ENCODE measurements at regions not wholly inside any gene's neighbourhood (a gene's known extent, or its start where the extent isn't known, plus 50 kb on each side); places are given as distances from the start of the nearest gene placed in this dataset.

- Mint-ChIP-seq H3K27ac (no peak overlapping the region), H3K4me3 (no peak overlapping the region), H3K9me3 (no peaks in the 10 kb centered on the region), H3K4me1 (ENCODE audit: low read depth) (no peaks in the 10 kb centered on the region), H3K36me3 (ENCODE audit: insufficient read depth in 2 of 2) (peaks cover 0 to 1% of the 10 kb centered on the region in 2 donors), H3K27me3 (ENCODE audit: low read depth) (no peaks in the 10 kb centered on the region)
- no peak for DNase-seq
- ATAC-seq (replicated peaks in 1 of 2), result no peak
Measured at GRCh38 chr7:116122972-116123595, 87.3 kb upstream of the TES start.

DNA sequence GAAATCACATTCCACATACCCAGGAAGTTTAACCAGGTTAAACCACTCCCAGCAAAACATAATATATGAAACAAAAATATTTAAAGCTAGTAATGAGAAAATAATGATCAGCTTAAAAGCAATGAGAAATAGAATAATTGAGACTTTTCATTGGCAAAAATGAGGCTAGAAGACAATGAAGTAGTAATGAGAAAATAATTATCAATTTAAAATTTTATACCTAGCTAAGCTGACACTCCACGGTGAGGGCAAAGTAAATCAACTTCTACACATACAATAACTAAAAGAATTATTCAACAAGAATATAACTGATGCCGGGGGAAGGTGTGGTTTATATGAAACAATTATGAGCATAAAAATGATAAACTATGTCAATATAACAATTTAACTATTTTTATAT lies 82.2 kb upstream of the TES start:
- no peak for ATAC-seq (replicated peaks in 1 of 2)
- H3K4me1 Mint-ChIP-seq (ENCODE audit: low read depth), result no peaks in the 10 kb centered on the region
- no peak overlapping the region for H3K4me3 Mint-ChIP-seq

GRCh38 chr7:116135306-116135705 lies 75.0 kb upstream of the TES start:
- no peak for ATAC-seq (replicated peaks in 1 of 2)
- H3K9me3 Mint-ChIP-seq, result no peaks in the 10 kb centered on the region
- no peak for DNase-seq
- no peak overlapping the region for H3K4me3 Mint-ChIP-seq
- H3K36me3 Mint-ChIP-seq (ENCODE audit: insufficient read depth in 2 of 2), result no peaks in the 10 kb centered on the region
- peaks cover 3% of the 10 kb centered on the region for H3K27me3 Mint-ChIP-seq (ENCODE audit: low read depth)
- H3K27ac Mint-ChIP-seq, result no peak overlapping the region
- H3K4me1 Mint-ChIP-seq (ENCODE audit: low read depth), result no peaks in the 10 kb centered on the region

More for the DNA sequence above, 82.2 kb upstream of the TES start:
- peaks cover 0 to 2% of the 10 kb centered on the region in 2 donors for H3K9me3 Mint-ChIP-seq
- DNase-seq, result no peak
- H3K27me3 Mint-ChIP-seq (ENCODE audit: low read depth), result peaks cover 8% of the 10 kb centered on the region
- H3K27ac Mint-ChIP-seq, result no peak overlapping the region
- peaks cover 0 to 2% of the 10 kb centered on the region in 2 donors for H3K36me3 Mint-ChIP-seq (ENCODE audit: insufficient read depth in 2 of 2)

DNA sequence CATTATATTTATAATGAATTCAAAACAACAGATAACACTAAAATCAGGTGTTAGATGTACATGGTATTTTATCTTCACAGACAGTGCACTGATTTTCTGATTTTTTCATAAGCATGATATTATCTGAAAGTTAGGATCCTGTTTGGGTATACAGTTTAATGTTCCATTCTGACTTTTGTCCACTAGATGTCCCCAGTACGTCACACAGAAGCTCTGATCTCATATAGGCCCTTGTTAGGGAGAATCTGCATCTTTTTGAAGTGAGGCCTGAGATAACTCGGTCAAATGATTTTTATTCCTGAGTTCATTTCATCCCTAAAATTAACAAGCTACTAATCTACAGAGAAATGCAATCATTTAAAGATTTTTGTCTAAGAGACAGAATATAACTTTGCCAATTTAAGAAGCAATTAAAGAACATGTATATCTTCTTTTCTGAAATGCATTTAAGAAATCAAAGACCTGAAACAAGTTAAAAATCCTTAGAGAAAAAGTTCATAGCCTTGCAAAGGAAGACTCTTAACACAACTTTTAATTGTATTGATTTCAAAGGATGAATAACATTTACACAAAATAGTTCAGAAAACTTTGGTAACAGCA lies 72.0 kb upstream of the TES start:
- no peak overlapping the region for H3K27ac Mint-ChIP-seq
- no peaks in the 10 kb centered on the region for H3K9me3 Mint-ChIP-seq
- no peaks in the 10 kb centered on the region for H3K36me3 Mint-ChIP-seq (ENCODE audit: insufficient read depth in 2 of 2)
- peak in 1 of 2 donors; percentile 6 for DNase-seq
- no peaks in the 10 kb centered on the region for H3K4me1 Mint-ChIP-seq (ENCODE audit: low read depth)
- no peak overlapping the region for H3K4me3 Mint-ChIP-seq
- peak; percentile 67 to 69 for ATAC-seq (replicated peaks in 1 of 2)
- H3K27me3 Mint-ChIP-seq (ENCODE audit: low read depth), result no peaks in the 10 kb centered on the region

DNA sequence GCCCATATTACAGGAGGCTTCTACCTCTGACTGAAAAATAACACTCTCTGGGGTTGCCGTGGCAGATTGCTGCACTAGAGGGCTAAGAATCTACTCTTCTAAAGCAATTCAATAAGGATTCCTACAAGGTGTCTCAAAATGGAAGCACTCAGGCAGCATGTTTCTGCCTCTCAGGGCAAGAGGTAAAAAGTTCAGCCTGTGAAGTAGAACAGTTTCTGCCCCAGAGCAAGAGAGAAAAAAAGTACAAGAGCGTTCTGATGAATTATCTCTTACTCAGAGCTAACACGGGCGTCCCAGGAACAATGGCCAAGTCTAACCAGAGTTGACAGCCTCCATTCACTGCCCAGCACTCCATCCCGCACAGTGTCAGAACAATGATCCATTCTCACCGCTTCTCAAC lies 71.3 kb upstream of the TES start:
- Mint-ChIP-seq H3K27me3 (ENCODE audit: low read depth) (no peaks in the 10 kb centered on the region), H3K4me3 (no peak overlapping the region), H3K9me3 (no peaks in the 10 kb centered on the region), H3K36me3 (ENCODE audit: insufficient read depth in 2 of 2) (no peaks in the 10 kb centered on the region), H3K27ac (no peak overlapping the region), H3K4me1 (ENCODE audit: low read depth) (no peaks in the 10 kb centered on the region)
- DNase-seq, result no peak
- ATAC-seq (replicated peaks in 1 of 2), result no peak

DNA sequence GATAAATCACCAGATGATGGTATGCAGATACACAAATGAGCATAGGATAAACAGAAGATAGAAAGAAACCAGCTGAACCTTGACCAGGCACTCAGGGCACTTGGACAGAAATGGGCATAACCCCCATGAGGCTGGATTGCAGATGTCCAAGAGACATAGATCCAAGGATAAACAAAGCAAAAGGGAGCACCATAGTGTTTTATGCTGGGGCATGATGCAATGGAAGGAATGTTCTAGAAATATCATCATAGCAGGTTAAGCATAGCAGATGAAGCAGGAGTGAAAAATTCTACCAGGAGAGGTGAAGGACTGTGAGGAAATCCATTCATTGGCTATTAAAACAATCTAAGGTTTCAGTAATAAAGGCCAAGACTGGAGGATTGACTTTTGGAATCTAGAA lies 70.5 kb upstream of the TES start:
- H3K4me3 Mint-ChIP-seq, result no peak overlapping the region
- H3K36me3 Mint-ChIP-seq (ENCODE audit: insufficient read depth in 2 of 2), result no peaks in the 10 kb centered on the region
- H3K27me3 Mint-ChIP-seq (ENCODE audit: low read depth), result no peaks in the 10 kb centered on the region
- peaks cover 4% of the 10 kb centered on the region for H3K4me1 Mint-ChIP-seq (ENCODE audit: low read depth)
- ATAC-seq (replicated peaks in 1 of 2), result no peak
- H3K27ac Mint-ChIP-seq, result no peak overlapping the region
- DNase-seq, result no peak
- H3K9me3 Mint-ChIP-seq, result no peaks in the 10 kb centered on the region

GRCh38 chr7:116142374-116142773 lies 68.0 kb upstream of the TES start:
- H3K4me3 Mint-ChIP-seq, result no peak overlapping the region
- DNase-seq (no peak), ATAC-seq (replicated peaks in 1 of 2) (no peak)
- H3K4me1 Mint-ChIP-seq (ENCODE audit: low read depth), result peaks cover 21% of the 10 kb centered on the region
- H3K9me3 Mint-ChIP-seq, result no peaks in the 10 kb centered on the region
- H3K36me3 Mint-ChIP-seq (ENCODE audit: insufficient read depth in 2 of 2), result no peaks in the 10 kb centered on the region
- no peaks in the 10 kb centered on the region for H3K27me3 Mint-ChIP-seq (ENCODE audit: low read depth)
- no peak overlapping the region for H3K27ac Mint-ChIP-seq

DNA sequence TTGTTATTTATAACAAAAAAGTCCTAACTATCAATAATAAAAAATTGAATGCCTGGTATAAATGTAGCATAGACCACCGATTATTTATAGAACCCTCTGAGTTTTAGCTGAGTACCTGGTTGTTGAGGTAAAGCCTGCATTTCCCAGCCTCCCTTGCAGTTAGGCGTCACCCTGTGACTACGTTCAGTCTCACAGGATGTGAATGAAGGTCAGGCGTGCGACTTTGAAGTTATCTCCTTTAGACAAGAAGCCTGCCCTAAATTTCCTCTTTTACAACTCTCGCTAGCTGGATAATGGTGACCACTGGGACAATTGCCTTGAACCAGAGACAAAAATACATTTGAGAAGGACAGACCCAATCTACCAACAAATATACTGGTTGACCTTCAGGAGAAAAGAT lies 67.5 kb upstream of the TES start:
- no peak overlapping the region for H3K27ac Mint-ChIP-seq
- ATAC-seq (replicated peaks in 1 of 2), result no peak

DNA sequence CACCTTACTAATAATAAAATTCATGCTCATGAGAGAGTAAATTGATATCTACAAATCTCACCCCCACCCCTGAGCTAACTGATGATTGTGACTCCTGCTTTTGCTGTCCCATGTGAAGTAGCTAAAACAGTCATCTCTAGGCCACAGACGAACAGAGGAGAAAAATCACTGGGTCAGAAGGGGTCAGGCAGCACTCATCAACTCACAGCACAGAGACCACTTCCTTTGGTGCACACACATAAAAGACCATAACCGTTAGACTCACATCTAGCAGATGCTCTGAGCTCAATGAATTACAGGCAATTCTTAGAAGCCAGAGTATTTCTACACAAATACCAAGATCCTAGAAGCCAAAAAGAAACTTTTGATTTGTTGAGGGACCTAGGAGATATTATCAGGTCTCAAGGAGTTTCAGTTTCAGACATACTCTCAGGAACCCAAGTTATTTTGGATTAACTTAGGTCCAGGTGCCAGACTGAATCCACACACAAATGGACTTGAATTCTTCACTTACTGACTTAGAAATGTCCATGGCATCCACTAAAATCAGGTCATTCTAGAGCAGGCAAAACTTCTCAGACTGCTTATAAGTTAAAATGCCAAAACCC lies 65.0 kb upstream of the TES start:
- Mint-ChIP-seq H3K27ac (peak overlapping the region; percentile 93), H3K4me3 (peak overlapping the region in 1 of 2 donors; percentile 74), H3K4me1 (ENCODE audit: low read depth) (peaks cover 21% of the 10 kb centered on the region), H3K9me3 (no peaks in the 10 kb centered on the region), H3K27me3 (ENCODE audit: low read depth) (no peaks in the 10 kb centered on the region), H3K36me3 (ENCODE audit: insufficient read depth in 2 of 2) (no peaks in the 10 kb centered on the region)
- DNase-seq (peak; percentile 16 to 30), ATAC-seq (replicated peaks in 1 of 2) (peak; percentile 99)

More for the DNA sequence above, 67.5 kb upstream of the TES start:
- Mint-ChIP-seq H3K4me3 (no peak overlapping the region), H3K36me3 (ENCODE audit: insufficient read depth in 2 of 2) (no peaks in the 10 kb centered on the region), H3K27me3 (ENCODE audit: low read depth) (no peaks in the 10 kb centered on the region), H3K4me1 (ENCODE audit: low read depth) (peaks cover 21% of the 10 kb centered on the region), H3K9me3 (no peaks in the 10 kb centered on the region)
- DNase-seq, result no peak

DNA sequence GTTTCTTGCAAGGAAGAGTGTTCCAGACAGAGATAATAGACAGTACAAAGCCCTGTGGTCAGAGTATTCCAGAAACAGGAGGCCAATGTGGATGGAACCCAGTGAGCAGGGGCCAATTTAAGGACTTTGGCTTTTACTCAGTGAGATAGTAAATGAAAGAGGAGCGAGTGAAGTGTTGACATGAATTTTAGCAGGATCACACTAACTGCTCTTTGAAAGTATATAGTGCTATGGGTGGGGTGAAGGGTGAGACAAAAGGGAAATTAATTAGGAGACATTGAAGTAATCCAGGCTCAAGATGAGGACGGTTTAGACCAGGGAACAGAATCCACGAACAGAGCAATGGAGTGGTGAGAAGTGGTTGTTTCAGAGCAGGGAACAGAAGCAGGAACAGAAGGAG lies 62.2 kb upstream of the TES start:
- no peak for ATAC-seq (replicated peaks in 1 of 2)

GRCh38 chr7:116148626-116149025 lies 61.7 kb upstream of the TES start:
- Mint-ChIP-seq H3K27me3 (ENCODE audit: low read depth) (no peaks in the 10 kb centered on the region), H3K27ac (no peak overlapping the region), H3K9me3 (no peaks in the 10 kb centered on the region), H3K4me1 (ENCODE audit: low read depth) (peaks cover 21% of the 10 kb centered on the region), H3K36me3 (ENCODE audit: insufficient read depth in 2 of 2) (no peaks in the 10 kb centered on the region), H3K4me3 (no peak overlapping the region)
- no peak for ATAC-seq (replicated peaks in 1 of 2)
- DNase-seq, result no peak

More for the DNA sequence above, 62.2 kb upstream of the TES start:
- no peak overlapping the region for H3K27ac Mint-ChIP-seq
- H3K36me3 Mint-ChIP-seq (ENCODE audit: insufficient read depth in 2 of 2), result no peaks in the 10 kb centered on the region
- DNase-seq, result no peak
- peaks cover 21% of the 10 kb centered on the region for H3K4me1 Mint-ChIP-seq (ENCODE audit: low read depth)
- H3K27me3 Mint-ChIP-seq (ENCODE audit: low read depth), result no peaks in the 10 kb centered on the region
- no peak overlapping the region for H3K4me3 Mint-ChIP-seq
- H3K9me3 Mint-ChIP-seq, result no peaks in the 10 kb centered on the region

- no peaks in the 10 kb centered on the region for H3K9me3 Mint-ChIP-seq
- ATAC-seq (replicated peaks in 1 of 2) (no peak), DNase-seq (no peak)
- no peaks in the 10 kb centered on the region for H3K36me3 Mint-ChIP-seq (ENCODE audit: insufficient read depth in 2 of 2)
- no peaks in the 10 kb centered on the region for H3K27me3 Mint-ChIP-seq (ENCODE audit: low read depth)
- H3K4me1 Mint-ChIP-seq (ENCODE audit: low read depth), result peaks cover 9% of the 10 kb centered on the region
- H3K4me3 Mint-ChIP-seq, result no peak overlapping the region
- H3K27ac Mint-ChIP-seq, result no peak overlapping the region
Measured at GRCh38 chr7:116150588-116150987, 59.8 kb upstream of the TES start.

DNA sequence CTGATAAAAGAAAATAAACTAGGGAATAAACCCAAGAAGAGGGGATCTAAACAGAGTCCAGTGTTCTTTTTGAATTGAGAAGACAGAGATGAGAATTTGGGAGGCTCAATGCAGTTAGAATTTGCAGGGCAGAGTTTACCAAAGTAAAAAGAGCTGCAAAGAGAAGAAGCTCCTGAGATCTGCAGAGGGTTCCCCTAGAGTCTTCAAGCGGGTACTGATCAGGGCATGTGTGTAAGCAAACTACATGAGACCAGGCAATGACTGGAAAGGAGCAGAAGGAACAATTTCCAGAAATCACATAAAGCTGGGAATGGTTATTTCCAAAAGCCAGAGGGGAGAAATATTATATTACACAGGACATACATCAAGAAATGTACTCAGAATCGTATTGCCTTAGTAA lies 58.1 kb upstream of the TES start:
- Mint-ChIP-seq H3K4me1 (ENCODE audit: low read depth) (no peaks in the 10 kb centered on the region), H3K27ac (no peak overlapping the region), H3K27me3 (ENCODE audit: low read depth) (no peaks in the 10 kb centered on the region), H3K9me3 (no peaks in the 10 kb centered on the region), H3K36me3 (ENCODE audit: insufficient read depth in 2 of 2) (no peaks in the 10 kb centered on the region), H3K4me3 (no peak overlapping the region)
- ATAC-seq (replicated peaks in 1 of 2) (no peak), DNase-seq (no peak)

DNA sequence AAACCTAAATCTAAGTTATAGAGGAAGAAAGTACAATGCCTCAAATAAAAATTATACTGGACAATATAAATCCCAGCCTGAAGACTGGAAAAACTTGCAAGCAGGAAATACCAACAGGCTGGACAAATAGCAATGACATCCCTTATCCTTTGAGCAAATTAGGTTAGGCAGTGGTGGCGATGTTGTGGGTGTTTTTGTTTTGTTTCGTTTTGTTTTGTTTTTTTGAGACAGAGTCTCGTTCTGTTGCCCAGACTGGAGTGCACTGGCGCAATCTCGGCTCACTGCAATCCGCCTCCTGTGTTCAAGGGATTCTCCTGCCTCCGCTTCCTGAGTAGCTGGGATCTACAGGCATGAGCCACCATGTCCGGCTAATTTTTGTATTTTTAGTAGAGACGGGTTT lies 57.3 kb upstream of the TES start:
- DNase-seq (no peak), ATAC-seq (replicated peaks in 1 of 2) (no peak)
- no peaks in the 10 kb centered on the region for H3K27me3 Mint-ChIP-seq (ENCODE audit: low read depth)
- H3K27ac Mint-ChIP-seq, result no peak overlapping the region
- H3K36me3 Mint-ChIP-seq (ENCODE audit: insufficient read depth in 2 of 2), result no peaks in the 10 kb centered on the region
- no peaks in the 10 kb centered on the region for H3K9me3 Mint-ChIP-seq
- no peak overlapping the region for H3K4me3 Mint-ChIP-seq
- no peaks in the 10 kb centered on the region for H3K4me1 Mint-ChIP-seq (ENCODE audit: low read depth)

Data from activated T-cell treated with anti-CD3 and anti-CD28 coated beads, Interleukin-2, amount 50 U/mL, for 72 hours (primary cell).